NCI-H748 treated with DMSO at 0.1 percent for 48 hours (cell line): ENCODE measurements at regions not wholly inside any gene's neighbourhood (a gene's known extent, or its start where the extent isn't known, plus 50 kb on each side); places are given as distances from the start of the nearest gene placed in this dataset.

Source experiments
- DNase-seq: peaks from one replicate; lab custom pipeline; 2025; lab: John Stamatoyannopoulos, UW

DNA sequence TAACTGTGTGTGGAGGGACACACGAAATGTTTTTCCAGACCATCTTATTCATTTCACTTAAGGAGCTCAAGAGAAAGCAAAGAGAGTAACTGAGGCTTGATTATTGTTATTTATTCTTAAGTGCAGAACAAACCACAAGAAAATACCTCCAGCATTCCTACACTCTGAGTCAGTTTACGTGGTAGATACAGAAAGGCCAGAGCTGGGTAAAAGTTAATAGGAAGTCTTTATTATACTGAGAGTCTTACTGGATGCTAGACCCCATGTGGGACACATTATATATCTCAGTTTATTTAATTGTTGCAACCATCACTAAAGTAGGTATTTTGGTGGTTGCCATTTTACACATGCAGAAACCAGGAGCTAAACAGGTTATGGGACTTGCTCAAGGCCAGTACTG is 261.4 kb upstream of the POU2AF2 start:
- DNase-seq = no peak

DNA sequence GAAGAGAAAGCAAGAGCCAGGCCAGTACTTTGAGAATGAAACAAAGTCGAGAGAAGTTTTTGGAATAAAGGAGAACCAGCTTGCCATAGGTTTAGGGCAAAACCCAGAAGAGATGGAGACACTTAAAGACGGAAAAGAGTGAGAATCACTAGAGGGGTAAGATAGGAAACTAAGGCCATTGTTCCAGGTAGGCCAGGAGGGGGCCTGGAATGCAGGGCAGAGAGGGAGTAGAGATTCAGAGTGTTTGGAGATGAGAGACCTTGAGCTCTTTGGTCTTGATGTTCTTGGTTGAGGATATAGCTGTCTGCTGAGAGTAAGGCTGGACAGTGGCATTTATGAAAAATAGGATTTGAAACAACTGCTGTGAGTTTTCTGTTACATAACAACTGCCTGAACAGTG is 263.3 kb upstream of the POU2AF2 start:
- no peak for DNase-seq

DNA sequence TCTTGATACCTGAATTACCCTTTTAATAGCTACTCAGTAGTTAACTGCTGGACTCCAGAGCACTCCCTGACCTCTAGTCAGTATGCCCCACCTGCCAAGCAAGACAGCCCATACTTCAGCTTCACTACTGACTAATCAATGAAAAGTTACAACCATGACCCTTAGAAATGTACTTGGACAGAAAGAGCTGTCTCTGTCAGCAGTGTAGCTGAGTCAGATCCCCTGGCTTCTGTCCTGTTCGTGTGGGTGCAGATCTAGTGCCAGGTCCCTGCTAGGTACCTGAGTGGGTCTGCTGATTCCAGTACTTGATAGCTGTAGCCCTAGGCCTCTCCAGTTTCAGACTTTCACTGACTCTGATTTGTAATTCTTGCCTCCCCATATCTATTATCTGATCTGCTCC is 265.8 kb upstream of the POU2AF2 start:
- DNase-seq = no peak

DNA sequence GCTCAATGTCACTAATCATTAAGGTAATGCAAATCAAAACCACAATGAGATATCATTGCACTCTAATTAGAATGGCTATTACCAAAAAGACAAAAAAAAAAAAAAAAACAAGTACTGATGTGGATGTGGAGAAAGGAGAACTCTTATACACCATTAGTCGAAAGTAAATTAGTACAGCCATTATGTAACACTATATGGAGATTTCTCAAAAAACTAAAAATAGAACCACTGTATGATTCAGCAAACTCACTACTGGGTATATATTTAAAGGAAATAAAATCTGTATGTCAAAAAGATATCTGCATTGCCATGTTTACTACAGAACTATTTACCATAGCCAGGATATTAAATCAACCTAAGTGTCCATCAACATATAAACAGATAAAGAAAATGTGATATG is 265.4 kb upstream of the ARHGAP20 start:
- DNase-seq = no peak

DNA sequence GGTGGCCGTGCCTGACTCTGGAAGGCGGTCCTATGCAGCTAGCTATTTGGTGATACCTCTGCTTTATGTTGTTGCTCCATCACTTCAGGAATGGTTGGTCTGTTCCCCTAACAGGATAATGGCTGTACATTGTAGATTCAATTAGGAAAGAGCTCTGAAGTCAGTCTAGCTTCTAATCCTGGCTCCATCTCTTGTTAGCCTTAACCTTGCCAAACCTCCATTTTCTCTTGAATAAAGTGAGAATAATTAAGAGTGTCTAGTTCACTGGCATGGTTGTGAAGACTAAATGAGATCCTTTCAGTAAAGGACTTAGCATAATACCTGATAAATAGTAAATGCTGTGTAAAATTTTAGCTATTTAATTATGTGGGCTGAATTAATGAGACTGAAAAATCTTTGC is 262.5 kb upstream of the ARHGAP20 start:
- DNase-seq = no peak

DNA sequence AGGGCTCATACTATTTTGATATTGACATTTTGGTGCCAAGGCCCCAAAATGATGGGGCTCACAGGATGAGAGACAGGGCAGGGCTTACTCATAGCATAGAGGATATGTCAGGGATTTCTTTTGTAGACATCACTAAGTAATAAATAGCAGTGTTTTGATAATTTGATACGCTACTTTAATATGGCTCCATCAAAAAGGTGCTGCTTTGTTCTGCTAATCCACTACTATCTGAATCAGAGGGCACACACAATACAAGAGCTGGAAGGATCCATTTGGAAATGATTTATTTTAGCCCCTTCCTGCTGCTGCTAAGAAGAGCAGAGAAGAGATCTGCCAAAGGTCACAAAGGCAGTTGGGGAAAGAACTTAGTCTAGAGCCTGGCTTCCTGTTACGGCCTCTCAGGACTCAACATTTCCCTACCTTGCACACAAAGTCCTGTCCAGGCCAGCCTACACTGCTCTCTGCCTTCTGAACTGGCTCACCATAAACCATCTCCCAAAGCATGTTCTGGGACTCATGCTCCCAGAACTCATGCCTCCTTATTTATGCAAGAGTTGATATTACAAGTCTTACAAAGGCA is 261.3 kb upstream of the ARHGAP20 start:
- no peak for DNase-seq

DNA sequence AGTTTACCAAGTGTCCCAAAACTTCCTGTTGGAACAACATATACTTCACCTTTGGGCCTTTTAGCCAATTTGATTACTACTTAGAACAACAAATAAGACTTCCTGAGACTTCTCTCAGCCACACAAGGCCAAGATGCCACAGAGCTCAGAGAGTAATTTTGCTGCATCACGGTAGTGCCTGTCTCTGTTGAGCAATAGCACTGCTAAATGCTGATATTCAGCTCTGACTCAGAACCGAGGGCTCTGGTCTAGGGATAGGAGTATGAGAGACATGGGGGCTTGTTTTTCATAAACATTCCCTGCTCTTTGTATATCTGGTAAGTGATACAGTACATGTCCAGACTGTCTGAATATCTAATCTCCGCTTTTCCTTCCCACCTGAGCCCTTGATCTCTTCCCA is 260.4 kb upstream of the ARHGAP20 start:
- no peak for DNase-seq

DNA sequence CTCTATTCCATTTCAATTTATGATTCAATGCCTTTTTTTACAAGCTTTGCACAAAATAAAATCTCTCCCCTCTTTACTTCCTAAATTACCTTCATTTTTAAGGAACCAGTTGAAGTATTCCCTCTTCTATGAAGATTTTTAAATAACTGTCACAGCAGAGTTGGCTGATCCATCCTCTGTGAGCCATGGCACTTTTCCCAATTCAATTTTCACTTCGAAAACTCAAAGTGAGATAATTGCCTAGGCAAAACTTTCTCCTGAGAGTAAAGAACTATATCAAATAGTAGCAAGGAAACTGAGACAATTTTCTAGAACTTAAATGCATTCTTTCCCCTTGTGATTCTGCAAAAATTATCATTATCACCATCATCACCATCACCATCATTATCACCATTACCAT is 259.9 kb upstream of the ARHGAP20 start:
- no peak for DNase-seq

DNA sequence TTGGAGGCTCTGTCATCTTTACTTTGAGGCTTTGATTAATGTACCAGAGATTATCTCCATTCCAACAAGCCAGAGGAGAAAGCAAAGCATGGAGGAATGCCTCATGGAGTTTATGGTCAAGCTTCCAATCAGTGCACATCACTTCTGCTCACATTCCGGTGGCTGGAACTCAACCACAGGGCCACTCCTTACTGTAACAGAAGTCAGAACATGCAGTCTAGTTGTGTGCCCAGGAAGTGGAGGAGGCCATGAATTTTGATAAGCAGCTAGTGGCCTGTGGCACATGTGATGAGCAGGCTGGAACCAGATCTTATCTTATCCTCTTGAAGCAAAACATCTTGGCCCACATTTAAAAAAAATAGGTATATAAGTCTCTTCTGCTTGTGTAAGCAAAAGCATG is 258.9 kb upstream of the ARHGAP20 start:
- DNase-seq = no peak

DNA sequence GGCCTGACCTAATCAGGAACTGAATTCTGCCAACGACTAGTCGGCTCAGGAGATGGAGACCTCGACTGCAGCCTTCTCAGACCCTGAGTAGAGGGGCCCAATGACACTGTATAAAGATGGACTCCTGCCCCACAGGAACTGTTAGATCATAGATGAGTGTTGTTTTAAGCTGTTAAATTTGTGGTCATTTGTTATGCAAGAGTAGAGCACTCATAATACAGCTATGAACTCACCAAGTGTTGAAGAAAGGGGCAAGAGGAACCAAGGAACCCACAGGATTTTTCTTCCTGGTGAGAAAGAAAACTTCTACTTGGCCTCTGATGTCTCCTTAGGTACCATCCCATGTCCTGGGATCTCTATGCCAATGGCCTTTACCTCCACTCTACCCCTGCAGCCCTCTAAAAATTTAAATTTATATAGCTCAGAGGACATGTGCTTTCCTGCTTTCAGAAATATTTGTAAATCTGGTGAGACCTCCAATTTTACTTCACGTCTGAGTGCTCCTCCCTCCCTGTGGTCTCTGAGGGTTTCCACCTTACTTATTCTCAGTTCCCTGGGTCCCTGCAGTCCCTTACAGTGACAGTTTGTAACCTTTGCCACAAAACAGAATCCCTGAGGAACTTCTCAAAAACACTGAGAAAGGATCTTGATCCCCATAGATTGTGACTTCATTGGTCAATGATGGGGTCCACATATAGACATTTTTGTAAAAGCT is 256.3 kb upstream of the ARHGAP20 start:
- no peak for DNase-seq

DNA sequence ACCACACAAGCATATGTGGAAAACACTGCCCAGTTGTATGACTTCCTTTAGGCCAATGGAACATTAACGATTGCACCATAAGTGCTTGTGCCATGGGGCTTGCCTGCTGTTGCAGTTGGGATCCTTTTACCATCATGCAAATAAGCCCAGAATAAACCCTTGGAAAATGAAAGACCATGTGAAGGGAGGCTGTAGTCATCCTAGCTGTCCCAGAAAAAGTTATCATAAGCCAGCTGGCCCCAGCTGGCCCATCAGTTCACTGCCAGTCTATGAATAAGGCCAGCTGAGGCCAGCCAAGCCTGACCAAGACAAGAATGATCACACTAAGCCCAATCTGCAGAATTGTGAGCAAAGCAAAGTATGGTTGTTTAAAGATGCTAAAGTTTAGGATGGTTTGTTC is 253.9 kb upstream of the ARHGAP20 start:
- DNase-seq = no peak

DNA sequence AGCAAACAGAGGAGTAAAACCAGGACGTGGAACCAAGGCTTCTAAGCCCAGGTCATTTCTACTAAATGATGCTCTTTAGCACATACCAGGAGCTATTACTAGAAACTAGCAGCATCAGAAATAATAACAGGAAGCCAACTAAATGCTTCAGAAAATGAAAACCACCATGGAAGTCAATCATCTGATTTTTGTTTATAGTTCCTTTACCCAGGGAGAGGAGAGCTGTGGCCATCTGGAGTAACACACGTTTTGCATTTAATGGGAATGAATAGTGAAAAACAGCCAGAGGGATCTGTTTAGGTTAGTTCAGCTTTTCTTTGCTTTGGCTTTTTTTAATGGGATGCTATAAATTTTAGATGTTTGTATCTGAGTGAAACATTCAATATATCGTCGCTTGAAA is 250.7 kb upstream of the ARHGAP20 start:
- DNase-seq = no peak

DNA sequence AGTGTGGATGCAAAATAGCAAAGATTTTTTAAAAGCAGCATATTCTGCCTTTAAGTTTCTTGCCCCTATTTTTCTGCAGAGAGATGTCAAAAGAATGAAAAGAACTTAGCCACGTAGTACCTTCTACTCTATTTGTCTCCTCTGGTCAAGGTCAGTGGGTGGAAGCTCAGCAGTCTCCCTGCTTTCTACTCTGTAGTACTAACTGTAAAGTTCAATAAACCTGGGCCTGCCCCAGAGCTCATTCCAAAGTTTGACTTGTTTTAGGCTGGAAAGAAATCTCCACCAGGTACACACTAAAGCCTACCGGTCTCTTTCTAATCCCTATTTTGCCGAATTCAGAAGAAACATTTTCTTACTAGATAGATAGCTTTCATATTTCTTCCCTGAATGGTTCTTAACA is 247.9 kb upstream of the ARHGAP20 start:
- no peak for DNase-seq

DNA sequence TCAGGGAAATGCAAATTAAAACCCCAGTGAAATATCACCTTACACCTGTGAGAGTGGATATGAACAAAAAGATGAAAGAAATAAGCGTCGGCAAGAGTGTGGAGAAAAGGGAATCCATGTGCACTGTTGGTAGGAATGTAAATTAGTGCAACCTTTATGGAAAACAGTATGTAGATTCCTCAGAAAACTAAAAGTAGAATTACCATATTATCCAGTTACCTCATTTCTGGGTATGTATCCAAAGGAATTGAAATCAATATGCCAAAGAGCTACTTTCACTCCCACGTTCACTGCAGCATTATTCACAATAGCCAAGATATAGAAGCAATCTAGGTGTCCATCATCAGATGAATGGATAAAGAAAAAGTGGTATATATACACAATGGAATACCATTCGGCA is 246.0 kb upstream of the ARHGAP20 start:
- DNase-seq = no peak

DNA sequence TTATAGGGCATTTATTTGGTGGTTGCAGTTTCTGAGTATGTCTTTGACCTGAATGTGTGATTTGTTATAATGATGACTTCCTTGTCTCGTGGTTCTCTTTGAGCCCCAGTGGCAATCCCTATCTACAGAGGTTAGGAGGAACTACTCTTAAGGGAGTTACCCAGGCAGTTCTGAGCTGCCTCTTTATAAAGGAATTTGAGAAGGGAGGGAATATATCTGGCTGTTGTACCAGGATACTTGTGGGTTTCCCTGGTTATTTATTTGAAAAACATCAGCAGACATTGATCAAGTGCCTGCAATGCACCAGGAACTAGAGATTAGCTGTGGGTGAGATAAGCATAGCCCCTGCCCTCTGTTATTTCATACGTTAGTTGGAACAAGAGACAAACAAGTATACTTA is 243.5 kb upstream of the ARHGAP20 start:
- no peak for DNase-seq

DNA sequence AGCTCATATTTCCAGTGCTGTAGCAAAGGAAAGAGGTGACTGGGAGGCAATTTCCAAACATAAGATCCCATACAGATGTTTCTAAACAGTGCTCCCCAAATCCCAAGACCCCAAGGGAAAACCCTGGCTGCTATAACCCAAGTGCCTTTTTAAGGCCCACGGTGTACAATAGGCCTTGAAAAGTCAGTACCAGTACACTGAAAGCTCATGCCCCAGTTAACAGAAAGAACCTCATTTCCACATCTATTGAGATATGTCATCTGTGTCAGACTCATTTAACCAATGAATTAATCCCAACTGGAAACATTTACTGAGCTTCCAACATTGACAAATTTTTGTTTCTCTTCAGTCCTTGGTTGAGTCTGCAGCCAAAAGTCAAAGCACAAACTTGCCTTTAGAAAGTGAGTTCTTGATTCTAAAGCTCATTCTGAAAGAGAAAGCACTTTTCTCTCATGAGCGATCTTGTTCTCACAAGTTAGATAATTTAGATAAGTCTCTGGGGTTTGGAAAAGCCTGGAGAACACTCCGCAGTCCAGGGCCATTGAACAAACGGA is 239.8 kb upstream of the ARHGAP20 start:
- DNase-seq = no peak

DNA sequence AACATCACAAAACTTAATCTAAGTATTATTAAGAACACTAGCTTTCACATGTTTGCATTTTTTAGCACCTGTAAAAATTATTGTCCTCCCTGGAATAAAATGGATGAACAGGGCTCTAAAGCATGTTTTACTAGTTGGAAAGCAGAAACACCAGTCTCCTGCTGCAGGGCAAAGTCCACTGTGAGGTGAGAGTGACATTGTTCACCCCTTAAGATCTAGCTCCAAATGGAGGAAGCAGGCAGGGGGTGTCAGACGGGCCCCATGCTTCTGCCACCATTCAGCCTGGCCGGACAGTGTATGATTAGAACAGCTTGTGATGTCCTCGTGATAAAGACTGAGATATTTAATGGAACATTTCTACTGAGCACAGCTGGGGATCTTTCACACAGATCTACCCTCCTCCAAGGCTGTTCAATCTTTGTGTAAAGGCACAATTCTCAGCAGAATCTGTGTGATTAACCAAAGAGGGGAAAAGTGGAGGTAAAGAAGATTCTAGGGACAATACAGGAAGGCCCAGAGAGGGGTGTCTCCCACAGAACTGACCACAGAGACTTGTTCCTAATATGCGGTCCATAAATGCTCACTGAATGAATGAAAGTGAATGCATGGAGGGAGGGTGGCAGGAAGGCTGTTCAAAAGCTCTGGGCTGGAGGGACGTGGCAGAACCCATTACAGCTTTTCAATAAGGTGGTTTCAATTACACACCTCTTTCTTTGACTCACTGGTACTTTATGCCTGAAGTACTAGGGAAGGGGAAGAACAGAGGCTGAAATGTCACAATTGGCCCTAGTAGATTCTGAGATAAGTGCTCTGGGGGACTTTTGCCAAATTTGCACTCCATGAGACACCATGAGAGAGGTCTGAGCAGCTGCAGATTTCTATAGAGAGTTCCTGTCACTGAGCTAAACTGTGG is 239.1 kb upstream of the ARHGAP20 start:
- DNase-seq = no peak

DNA sequence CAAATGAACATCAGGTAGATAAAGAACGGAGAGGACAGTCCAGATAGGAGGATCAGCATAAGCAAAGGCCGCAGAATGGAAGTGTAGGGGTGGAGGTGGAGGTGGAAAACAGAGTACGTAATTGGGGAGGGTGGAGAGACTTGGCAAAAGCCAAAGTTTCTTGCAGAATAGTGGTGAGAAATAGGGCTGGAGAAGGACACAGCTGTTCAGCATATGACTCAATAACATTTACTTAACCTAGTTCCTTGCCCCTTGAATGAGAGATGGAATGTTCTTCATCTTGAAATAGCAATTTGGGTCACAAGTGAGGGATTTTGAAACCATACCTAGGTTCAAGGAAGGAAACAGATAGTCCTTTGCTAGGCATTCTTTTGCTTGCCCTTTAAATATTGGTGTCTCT is 235.9 kb upstream of the ARHGAP20 start:
- DNase-seq = no peak

DNA sequence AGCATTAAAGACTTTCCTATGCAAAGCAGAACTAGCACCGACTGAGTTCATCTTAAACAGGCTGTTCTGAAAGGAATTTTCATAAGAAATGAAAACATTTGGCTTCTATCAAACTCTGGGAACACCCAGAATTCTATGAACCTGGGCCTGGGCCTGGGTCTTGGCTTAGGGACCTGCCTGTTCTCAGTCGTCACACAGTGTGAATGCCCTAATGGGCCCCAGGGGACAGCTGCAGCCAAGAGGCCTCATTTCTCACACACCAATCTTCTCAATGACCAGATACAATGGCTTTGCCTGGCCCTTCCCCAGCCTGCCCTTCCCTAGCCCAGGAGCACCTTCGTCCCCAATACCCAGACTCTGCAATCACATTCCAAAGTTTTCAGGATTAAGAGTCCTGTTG is 234.9 kb upstream of the ARHGAP20 start:
- no peak for DNase-seq

DNA sequence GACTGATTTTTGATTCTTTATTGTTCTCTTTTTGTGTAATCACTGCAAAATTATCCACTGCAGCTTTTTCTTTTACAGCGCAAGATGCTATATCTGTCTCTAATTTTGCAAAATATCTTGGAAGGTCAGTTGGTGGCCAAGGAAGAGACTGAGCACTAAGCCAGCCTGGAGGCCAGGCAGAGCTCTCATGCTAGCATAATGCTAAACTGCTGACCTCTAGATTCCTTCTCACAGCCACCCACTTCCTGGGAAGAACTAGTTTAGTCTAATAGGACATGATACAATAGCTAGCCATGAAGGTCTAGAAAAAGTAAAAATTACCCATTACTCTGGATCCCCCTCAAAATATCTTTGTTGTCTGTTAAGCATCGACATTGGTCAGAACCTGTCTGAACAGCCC is 227.2 kb upstream of the ARHGAP20 start:
- no peak for DNase-seq

DNA sequence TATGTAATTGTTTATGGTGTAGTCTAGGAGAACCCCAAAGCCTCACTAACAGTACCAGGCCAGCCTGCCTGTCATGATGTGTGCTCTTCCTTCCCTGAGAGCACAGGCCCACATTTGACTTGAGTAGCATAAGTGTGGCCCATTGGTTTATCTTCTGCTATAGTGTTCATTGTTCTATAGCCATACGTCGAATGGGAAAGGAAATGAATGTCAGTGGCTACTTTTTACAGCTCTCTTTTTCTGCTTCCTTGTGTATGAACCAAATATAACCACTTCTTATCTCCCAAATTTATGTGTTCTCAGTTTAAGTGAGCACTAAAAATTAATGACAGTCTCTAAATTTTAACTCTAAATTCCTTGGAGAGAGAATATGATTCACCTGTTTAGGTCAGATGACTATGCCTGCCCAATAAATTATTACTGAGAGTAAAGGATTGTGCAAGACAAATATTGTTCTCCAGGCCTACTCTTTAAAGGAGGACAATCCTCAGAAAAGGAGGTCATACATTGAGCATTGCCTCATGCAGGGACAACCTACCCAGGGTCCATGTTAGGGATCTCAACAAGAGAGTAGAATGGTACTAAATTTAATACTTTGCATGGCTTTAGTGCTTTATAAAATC is 222.9 kb upstream of the ARHGAP20 start:
- DNase-seq = no peak

DNA sequence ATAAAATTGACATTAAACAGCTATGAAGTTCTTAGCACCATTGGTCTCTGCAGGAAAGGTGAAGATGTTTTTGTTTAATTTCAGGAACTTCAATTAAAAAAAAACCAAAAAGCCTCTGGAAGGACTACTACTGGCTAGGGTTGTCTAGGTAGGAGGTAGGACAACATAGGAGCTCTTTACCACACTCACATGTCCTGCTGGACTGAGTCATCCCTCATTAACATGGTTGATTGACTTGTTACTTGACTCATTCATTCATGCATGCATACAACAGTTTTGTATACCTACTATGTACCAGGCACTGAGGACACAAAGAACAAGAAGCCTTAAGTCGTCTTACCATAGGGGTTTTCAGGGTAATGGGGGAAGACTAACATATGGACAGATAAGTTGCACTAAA is 216.9 kb upstream of the ARHGAP20 start:
- DNase-seq = no peak
